ENCODE measurements at regions not wholly inside any gene's neighbourhood (a gene's known extent, or its start where the extent isn't known, plus 50 kb on each side); places are given as distances from the start of the nearest gene placed in this dataset.

- H3K4me3 ChIP-seq: no peak overlapping the region
- no peaks in the 10 kb centered on the region for H3K4me1 ChIP-seq (ENCODE audit: low read depth)
- ATAC-seq (no peak), DNase-seq (no peak)
- intact Hi-C loops (cut with DNase I, micrococcal nuclease): no loop called here
- TF ChIP-seq CTCF (IDR thresholded peaks at IDR 0.05): no peak
- peaks cover 2% of the 10 kb centered on the region for H3K9me3 ChIP-seq
- no peaks in the 10 kb centered on the region for H3K36me3 ChIP-seq (ENCODE audit: low read depth)
Observed at GRCh38 chr11:109197656-109198055, 224.3 kb upstream of the C11orf87 start.

- intact Hi-C loops (cut with DNase I, micrococcal nuclease): no loop called here
- Histone ChIP-seq H3K36me3 (ENCODE audit: low read depth) (no peaks in the 10 kb centered on the region), H3K4me1 (ENCODE audit: low read depth) (no peaks in the 10 kb centered on the region), H3K4me3 (no peak overlapping the region), H3K9me3 (no peaks in the 10 kb centered on the region)
- no peak for TF ChIP-seq CTCF (IDR thresholded peaks at IDR 0.05)
- no peak for ATAC-seq
- no peak for DNase-seq
Observed at GRCh38 chr11:109203176-109203575, 218.8 kb upstream of the C11orf87 start.

DNA sequence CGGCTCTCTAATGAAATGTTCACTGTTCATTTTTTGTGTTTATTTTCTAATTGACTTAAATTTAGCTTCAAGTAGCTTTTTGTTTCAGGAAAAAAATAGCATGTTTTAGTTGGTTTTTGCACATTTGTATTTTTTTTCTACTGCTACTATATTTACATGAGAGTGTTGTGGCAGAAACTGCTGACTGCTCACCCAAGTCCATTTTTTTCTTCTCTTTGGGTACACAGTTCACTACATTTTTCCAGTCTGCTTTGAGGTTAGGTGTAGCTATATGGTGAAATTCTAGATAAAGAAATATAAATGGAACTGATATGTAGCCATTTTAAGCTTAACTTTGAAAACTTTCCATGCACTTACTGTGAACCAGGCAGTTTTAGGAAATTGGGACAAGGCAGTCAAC is 216.7 kb upstream of the C11orf87 start:
- Histone ChIP-seq H3K9me3 (no peaks in the 10 kb centered on the region), H3K36me3 (ENCODE audit: low read depth) (no peaks in the 10 kb centered on the region), H3K4me3 (no peak overlapping the region), H3K4me1 (ENCODE audit: low read depth) (no peaks in the 10 kb centered on the region)
- no peak for TF ChIP-seq CTCF (IDR thresholded peaks at IDR 0.05)
- no peak for DNase-seq
- intact Hi-C loops (cut with DNase I, micrococcal nuclease): no loop called here
- ATAC-seq: no peak

DNA sequence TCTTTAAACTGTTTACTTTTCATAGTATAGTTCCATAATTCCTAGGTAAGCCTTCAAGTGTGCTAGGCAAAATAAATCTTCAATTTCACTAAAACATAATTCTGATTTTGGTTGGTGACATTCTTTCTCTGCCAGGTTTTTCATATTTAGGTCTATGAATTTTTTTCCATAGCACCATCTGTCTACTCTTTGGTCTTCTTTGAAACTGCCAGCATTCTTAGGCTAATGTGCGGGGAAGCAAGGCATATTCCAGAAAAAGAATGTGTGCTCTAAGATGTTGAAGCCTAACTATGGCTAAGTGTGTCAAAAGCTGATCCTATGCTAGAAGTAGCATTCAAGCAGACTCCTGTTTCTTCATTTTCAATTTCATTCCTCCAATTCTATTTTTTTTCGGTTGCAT is 213.9 kb upstream of the C11orf87 start:
- intact Hi-C loops (cut with DNase I, micrococcal nuclease): no loop called here
- Histone ChIP-seq H3K4me1 (ENCODE audit: low read depth) (no peaks in the 10 kb centered on the region), H3K36me3 (ENCODE audit: low read depth) (no peaks in the 10 kb centered on the region), H3K4me3 (no peak overlapping the region), H3K9me3 (no peaks in the 10 kb centered on the region)
- ATAC-seq (no peak), DNase-seq (no peak)
- no peak for TF ChIP-seq CTCF (IDR thresholded peaks at IDR 0.05)

GRCh38 chr11:109209572-109209971 is 212.4 kb upstream of the C11orf87 start:
- DNase-seq (no peak), ATAC-seq (no peak)
- H3K4me3 ChIP-seq: no peak overlapping the region
- no peaks in the 10 kb centered on the region for H3K4me1 ChIP-seq (ENCODE audit: low read depth)
- intact Hi-C loops (cut with DNase I, micrococcal nuclease): no loop called here
- TF ChIP-seq CTCF (IDR thresholded peaks at IDR 0.05): no peak
- H3K9me3 ChIP-seq: no peaks in the 10 kb centered on the region
- no peaks in the 10 kb centered on the region for H3K36me3 ChIP-seq (ENCODE audit: low read depth)

DNA sequence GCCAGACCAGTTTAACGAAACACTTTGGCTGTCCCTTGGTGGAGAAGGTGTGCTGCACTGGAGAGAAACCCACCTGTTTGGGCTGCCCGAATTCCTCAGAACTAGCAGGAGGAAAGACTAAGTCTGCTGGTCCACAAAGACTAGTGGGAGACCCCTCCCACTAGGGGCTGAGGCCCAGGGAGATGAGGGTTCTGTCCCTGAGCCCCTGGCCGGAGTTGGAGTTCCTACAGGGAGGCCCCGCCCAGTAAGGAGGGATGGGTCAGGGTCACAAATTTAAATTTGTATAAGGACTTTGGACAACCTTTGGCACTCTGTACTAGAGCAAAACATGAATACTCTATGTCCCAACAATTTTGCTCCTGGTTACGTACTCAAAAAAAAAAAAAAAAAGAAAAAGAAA is 200.8 kb upstream of the C11orf87 start:
- DNase-seq (no peak), ATAC-seq (no peak)
- no peaks in the 10 kb centered on the region for H3K9me3 ChIP-seq
- TF ChIP-seq CTCF (IDR thresholded peaks at IDR 0.05): no peak
- H3K36me3 ChIP-seq (ENCODE audit: low read depth): no peaks in the 10 kb centered on the region
- no peak overlapping the region for H3K4me3 ChIP-seq
- no peaks in the 10 kb centered on the region for H3K4me1 ChIP-seq (ENCODE audit: low read depth)
- intact Hi-C loops (cut with DNase I, micrococcal nuclease): no loop called here
